ENCODE measurements at regions not wholly inside any gene's neighbourhood (a gene's known extent, or its start where the extent isn't known, plus 50 kb on each side); places are given as distances from the start of the nearest gene placed in this dataset.

DNA sequence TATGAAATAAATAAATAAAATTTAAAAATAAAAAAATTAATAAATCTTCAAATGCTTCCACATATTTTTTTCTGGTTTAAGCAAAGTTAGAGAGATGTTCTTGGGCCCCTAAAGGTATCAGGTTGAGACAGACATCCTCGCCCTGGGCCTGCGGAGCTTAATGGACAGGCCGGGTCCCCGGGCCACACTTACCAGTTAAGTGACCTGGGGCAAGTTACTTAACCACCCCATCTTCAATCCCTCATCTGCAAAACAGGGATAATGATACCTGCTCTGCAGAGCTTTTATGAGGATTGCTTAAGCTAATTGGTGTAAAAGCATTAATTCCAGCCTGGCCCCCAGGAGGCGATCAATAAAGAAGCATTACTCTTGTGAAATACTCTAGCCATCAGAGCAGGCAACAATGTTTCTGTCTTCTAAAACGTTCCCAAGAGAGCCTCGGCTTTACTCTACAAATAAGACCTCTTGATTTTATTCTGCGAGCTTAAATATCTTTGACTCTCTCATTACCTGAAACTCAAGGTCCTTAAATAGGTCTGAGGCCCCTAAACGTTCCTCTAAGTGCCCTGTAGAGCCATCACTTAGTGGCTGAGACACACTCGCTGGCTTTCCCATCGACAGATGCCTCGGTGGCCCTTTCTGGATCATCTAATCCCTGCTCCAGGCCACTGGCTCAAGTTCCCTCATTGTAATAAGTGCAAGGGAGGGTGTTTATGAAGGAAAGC is 81.1 kb upstream of the DIO3 start:
- no peaks in the 10 kb centered on the region for H3K27me3 ChIP-seq (ENCODE audit: control insufficient read depth, insufficient read depth, low read length)
- no peak overlapping the region for H3K4me3 ChIP-seq (ENCODE audit: low read length)
- H3K36me3 ChIP-seq (ENCODE audit: control insufficient read depth, insufficient read depth, low read length) = no peaks in the 10 kb centered on the region
- no peak overlapping the region for H3K9ac ChIP-seq (ENCODE audit: low read length)
- H3K27ac ChIP-seq (ENCODE audit: low read depth, low read length) = no peak overlapping the region
- H3K4me1 ChIP-seq (ENCODE audit: control insufficient read depth, insufficient read depth, low read length) = no peaks in the 10 kb centered on the region

- Histone ChIP-seq H3K27me3 (ENCODE audit: control insufficient read depth, insufficient read depth, low read length) (no peaks in the 10 kb centered on the region), H3K9ac (ENCODE audit: low read length) (no peak overlapping the region), H3K27ac (ENCODE audit: low read depth, low read length) (no peak overlapping the region), H3K4me3 (ENCODE audit: low read length) (no peak overlapping the region), H3K4me1 (ENCODE audit: control insufficient read depth, insufficient read depth, low read length) (no peaks in the 10 kb centered on the region), H3K36me3 (ENCODE audit: control insufficient read depth, insufficient read depth, low read length) (no peaks in the 10 kb centered on the region)
Observed at GRCh38 chr14:101480747-101481530, 80.4 kb upstream of the DIO3 start.

DNA sequence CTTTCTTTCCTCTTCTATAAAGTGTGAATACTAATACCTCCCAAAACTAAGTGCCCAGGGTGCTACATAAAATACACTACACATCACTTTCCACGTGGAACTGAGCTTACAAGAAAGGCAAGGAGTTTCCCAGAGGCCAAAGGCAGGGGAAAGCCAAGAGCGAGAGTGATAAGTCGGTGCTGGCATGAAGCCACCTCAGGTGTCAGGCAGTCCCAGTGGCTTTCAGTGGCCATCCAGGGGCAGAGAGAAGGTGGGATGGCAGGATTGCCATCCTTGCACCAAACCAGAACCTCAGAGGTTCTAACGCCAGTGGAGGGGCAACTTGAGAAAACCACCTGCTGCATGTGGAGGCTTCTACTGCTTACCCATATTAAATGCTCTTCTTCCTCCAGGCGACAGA is 79.7 kb upstream of the DIO3 start:
- Histone ChIP-seq H3K36me3 (ENCODE audit: control insufficient read depth, insufficient read depth, low read length) (no peaks in the 10 kb centered on the region), H3K27me3 (ENCODE audit: control insufficient read depth, insufficient read depth, low read length) (no peaks in the 10 kb centered on the region), H3K4me1 (ENCODE audit: control insufficient read depth, insufficient read depth, low read length) (no peaks in the 10 kb centered on the region), H3K9ac (ENCODE audit: low read length) (no peak overlapping the region), H3K27ac (ENCODE audit: low read depth, low read length) (no peak overlapping the region), H3K4me3 (ENCODE audit: low read length) (no peak overlapping the region)

GRCh38 chr14:101482066-101482465 is 79.2 kb upstream of the DIO3 start:
- H3K27ac ChIP-seq (ENCODE audit: low read depth, low read length) = no peak overlapping the region

DNA sequence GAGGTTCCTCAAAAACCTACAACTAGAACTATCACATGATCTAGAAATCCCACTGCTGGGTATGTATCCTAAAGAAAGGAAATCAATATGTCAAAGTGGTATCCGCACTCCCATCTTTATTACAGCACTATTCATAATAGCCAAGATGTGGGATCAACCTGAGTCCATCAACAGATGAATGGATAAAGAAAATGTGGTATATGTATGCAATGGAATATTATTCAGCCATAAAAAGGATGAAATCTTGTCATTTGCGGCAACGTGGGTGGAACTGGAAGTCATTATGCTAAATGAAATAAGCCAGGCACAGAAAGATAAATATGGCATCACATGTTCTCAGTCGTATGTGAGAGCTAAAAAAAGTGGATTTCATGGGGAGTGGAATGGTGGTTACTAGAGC is 77.5 kb upstream of the DIO3 start:
- Histone ChIP-seq H3K27me3 (ENCODE audit: control insufficient read depth, insufficient read depth, low read length) (no peaks in the 10 kb centered on the region), H3K9ac (ENCODE audit: low read length) (no peak overlapping the region), H3K4me3 (ENCODE audit: low read length) (no peak overlapping the region), H3K27ac (ENCODE audit: low read depth, low read length) (no peak overlapping the region), H3K36me3 (ENCODE audit: control insufficient read depth, insufficient read depth, low read length) (no peaks in the 10 kb centered on the region), H3K4me1 (ENCODE audit: control insufficient read depth, insufficient read depth, low read length) (no peaks in the 10 kb centered on the region)

More at GRCh38 chr14:101482066-101482465, 79.2 kb upstream of the DIO3 start:
- Histone ChIP-seq H3K36me3 (ENCODE audit: control insufficient read depth, insufficient read depth, low read length) (no peaks in the 10 kb centered on the region), H3K4me1 (ENCODE audit: control insufficient read depth, insufficient read depth, low read length) (no peaks in the 10 kb centered on the region), H3K9ac (ENCODE audit: low read length) (no peak overlapping the region), H3K4me3 (ENCODE audit: low read length) (no peak overlapping the region), H3K27me3 (ENCODE audit: control insufficient read depth, insufficient read depth, low read length) (no peaks in the 10 kb centered on the region)

- Histone ChIP-seq H3K36me3 (ENCODE audit: control insufficient read depth, insufficient read depth, low read length) (no peaks in the 10 kb centered on the region), H3K9ac (ENCODE audit: low read length) (no peak overlapping the region), H3K4me1 (ENCODE audit: control insufficient read depth, insufficient read depth, low read length) (no peaks in the 10 kb centered on the region), H3K27me3 (ENCODE audit: control insufficient read depth, insufficient read depth, low read length) (no peaks in the 10 kb centered on the region), H3K4me3 (ENCODE audit: low read length) (no peak overlapping the region), H3K27ac (ENCODE audit: low read depth, low read length) (no peak overlapping the region)
Observed at GRCh38 chr14:101489092-101489760, 72.1 kb upstream of the DIO3 start.

DNA sequence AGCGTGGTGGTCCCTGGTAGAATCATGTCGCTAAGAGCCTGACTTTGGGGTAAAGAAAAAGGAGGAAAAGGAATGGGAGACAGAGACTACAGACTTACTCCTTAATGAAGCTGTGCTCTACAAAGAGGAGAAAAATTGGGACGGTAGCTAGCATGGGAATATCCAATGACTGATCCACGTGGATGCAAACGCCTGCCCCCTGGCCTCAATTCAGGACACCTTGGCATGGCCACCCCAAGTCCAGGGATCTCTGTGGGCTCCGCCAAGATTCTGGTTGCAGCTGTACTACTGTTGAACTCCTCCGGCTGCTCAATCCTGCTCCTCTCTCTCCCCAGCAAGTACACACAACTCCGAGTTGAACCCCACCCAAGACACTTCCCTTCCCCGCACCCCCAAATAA is 70.5 kb upstream of the DIO3 start:
- H3K36me3 ChIP-seq (ENCODE audit: control insufficient read depth, insufficient read depth, low read length) = no peaks in the 10 kb centered on the region
- no peak overlapping the region for H3K4me3 ChIP-seq (ENCODE audit: low read length)
- no peaks in the 10 kb centered on the region for H3K4me1 ChIP-seq (ENCODE audit: control insufficient read depth, insufficient read depth, low read length)

GRCh38 chr14:101491841-101492240 is 69.5 kb upstream of the DIO3 start:
- H3K9ac ChIP-seq (ENCODE audit: low read length) = no peak overlapping the region
- H3K4me1 ChIP-seq (ENCODE audit: control insufficient read depth, insufficient read depth, low read length) = no peaks in the 10 kb centered on the region
- no peaks in the 10 kb centered on the region for H3K36me3 ChIP-seq (ENCODE audit: control insufficient read depth, insufficient read depth, low read length)
- no peaks in the 10 kb centered on the region for H3K27me3 ChIP-seq (ENCODE audit: control insufficient read depth, insufficient read depth, low read length)
- no peak overlapping the region for H3K27ac ChIP-seq (ENCODE audit: low read depth, low read length)
- no peak overlapping the region for H3K4me3 ChIP-seq (ENCODE audit: low read length)

More for the DNA sequence above, 70.5 kb upstream of the DIO3 start:
- Histone ChIP-seq H3K27me3 (ENCODE audit: control insufficient read depth, insufficient read depth, low read length) (no peaks in the 10 kb centered on the region), H3K27ac (ENCODE audit: low read depth, low read length) (no peak overlapping the region), H3K9ac (ENCODE audit: low read length) (no peak overlapping the region)

DNA sequence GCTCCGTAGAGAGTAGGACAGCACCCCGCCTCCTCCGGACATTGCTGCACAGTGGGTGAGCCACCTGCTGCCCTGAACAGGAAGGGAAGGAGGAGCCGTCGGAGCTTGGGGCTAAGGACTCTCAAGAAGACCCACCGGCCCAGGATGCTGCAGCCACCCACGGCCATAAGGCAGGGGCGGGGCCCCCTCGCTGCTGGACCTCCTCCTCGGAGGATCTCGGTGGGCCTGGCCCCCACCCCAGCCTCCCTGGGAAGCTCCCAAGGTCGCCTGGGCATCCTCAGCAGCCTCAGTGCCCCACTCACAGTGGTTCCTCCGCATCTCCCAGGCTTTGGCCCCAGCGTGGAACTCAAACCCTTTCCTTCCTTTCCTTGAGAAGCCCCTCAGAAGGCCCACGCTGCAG is 68.6 kb upstream of the DIO3 start:
- Histone ChIP-seq H3K27me3 (ENCODE audit: control insufficient read depth, insufficient read depth, low read length) (no peaks in the 10 kb centered on the region), H3K4me1 (ENCODE audit: control insufficient read depth, insufficient read depth, low read length) (no peaks in the 10 kb centered on the region), H3K36me3 (ENCODE audit: control insufficient read depth, insufficient read depth, low read length) (no peaks in the 10 kb centered on the region), H3K9ac (ENCODE audit: low read length) (no peak overlapping the region), H3K4me3 (ENCODE audit: low read length) (no peak overlapping the region), H3K27ac (ENCODE audit: low read depth, low read length) (no peak overlapping the region)

DNA sequence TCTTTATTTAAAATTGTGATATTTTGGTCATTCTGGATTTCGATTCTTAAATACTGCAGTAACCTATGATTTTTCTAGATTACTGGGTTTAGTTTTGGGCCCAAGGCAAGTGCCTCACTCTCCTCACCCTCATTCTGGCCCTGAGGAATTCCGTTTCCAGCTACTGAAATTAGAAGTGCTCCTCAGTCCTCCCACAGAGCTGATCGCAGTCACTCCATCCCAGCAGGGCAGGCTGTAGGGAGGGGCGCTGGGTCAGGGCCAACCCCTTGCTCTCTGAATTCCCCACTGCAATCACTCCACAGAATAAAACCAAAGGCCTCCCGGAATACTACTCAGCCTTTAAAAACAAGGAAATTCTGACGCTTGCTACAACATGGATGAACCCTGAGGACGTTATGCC is 66.5 kb upstream of the DIO3 start:
- H3K4me1 ChIP-seq (ENCODE audit: control insufficient read depth, insufficient read depth, low read length) = no peaks in the 10 kb centered on the region
- no peaks in the 10 kb centered on the region for H3K27me3 ChIP-seq (ENCODE audit: control insufficient read depth, insufficient read depth, low read length)
- no peaks in the 10 kb centered on the region for H3K36me3 ChIP-seq (ENCODE audit: control insufficient read depth, insufficient read depth, low read length)
- H3K27ac ChIP-seq (ENCODE audit: low read depth, low read length) = no peak overlapping the region
- no peak overlapping the region for H3K9ac ChIP-seq (ENCODE audit: low read length)
- no peak overlapping the region for H3K4me3 ChIP-seq (ENCODE audit: low read length)

DNA sequence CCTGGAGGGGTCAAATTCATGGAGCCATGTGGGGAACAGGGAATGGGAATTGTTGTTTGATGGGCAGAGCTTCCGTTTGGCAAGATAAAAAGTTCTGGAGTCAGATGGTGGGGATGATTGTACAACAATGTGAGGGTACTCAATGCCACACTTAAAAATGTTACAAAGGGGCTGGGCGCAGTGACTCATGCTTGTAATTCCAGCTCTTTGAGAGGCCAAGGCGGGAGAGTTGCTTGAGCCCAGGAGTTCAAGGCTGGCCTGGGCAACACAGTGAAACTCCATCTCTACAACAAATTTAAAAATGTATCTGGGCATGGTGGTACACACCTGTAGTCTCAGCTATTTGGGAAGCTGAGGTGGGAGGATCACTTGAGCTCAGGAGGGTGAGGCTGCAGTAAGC is 66.0 kb upstream of the DIO3 start:
- Histone ChIP-seq H3K9ac (ENCODE audit: low read length) (no peak overlapping the region), H3K4me1 (ENCODE audit: control insufficient read depth, insufficient read depth, low read length) (no peaks in the 10 kb centered on the region), H3K4me3 (ENCODE audit: low read length) (no peak overlapping the region), H3K27ac (ENCODE audit: low read depth, low read length) (no peak overlapping the region), H3K36me3 (ENCODE audit: control insufficient read depth, insufficient read depth, low read length) (no peaks in the 10 kb centered on the region), H3K27me3 (ENCODE audit: control insufficient read depth, insufficient read depth, low read length) (no peaks in the 10 kb centered on the region)

DNA sequence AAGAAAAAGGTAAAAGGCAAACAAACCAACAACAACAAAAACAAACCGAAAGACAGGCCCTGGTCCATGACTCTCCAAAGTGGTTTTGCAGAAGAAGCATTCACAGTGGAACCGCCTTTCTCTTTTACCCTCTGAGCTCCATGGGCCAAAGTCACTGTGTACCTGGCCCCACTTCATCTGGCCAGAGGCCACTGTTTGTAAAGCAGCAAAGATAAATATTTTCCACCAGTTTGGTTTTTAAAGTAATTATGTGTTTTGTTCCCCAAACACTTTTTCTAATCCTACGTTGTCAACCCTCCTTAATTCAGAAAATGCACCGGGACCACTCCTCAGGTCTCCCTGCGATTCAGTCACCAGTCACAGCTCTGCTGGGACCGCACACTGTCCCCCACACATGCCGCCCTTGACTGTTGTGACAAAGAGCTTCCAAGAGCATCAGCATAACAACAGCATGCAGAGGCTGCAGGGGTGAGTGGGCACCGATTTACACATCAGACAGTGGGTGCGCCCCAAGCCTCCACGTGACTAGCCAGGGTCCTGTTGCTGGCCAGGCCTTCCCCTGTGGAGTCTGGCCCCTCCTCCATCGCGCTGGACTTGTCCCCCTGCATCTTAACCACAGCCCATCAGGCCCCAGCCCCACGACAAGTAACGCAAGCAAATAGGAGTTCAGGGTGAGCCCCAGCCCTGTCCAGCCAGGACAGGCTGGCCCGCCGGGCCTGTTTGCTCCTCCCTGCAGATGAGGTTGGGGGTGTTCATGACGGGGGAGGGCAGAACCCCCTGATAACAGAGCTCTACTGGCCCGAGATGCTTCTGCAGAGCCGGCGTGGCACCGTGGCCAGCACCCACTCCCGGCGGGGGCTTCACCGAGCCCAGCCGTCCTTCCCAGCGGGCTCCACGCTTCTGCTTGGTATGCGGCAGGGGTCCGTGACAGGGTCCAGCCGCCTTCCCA is 65.2 kb upstream of the DIO3 start:
- Histone ChIP-seq H3K27ac (ENCODE audit: low read depth, low read length) (no peak overlapping the region), H3K27me3 (ENCODE audit: control insufficient read depth, insufficient read depth, low read length) (no peaks in the 10 kb centered on the region), H3K4me1 (ENCODE audit: control insufficient read depth, insufficient read depth, low read length) (no peaks in the 10 kb centered on the region), H3K36me3 (ENCODE audit: control insufficient read depth, insufficient read depth, low read length) (no peaks in the 10 kb centered on the region), H3K4me3 (ENCODE audit: low read length) (no peak overlapping the region), H3K9ac (ENCODE audit: low read length) (no peak overlapping the region)
